Gastrocnemius medialis (tissue), 4 donors: ENCODE measurements at regions not wholly inside any gene's neighbourhood (a gene's known extent, or its start where the extent isn't known, plus 50 kb on each side); places are given as distances from the start of the nearest gene placed in this dataset.
A peak's percentile ranks its signal among the peaks of the same experiment; 100 is the strongest.

ENCODE experiments used
- ATAC-seq, 2 donors: fragments of 150-250 bp; one replicate each; pipeline ENCODE4 v1.9.1; 2016
- DNase-seq, 2 donors: peaks; one replicate each; pipeline ENCODE4 v3.0.0-alpha.2; 2019
- H3K27ac ChIP-seq, 4 donors: fragments of 200-600 bp; sonication (generic); 1 replicate in 1 of 4; 2 replicates in 3 of 4; pipeline ENCODE4 v1.5.1; 2016 to 2018; ENCODE audit warnings: mild to moderate bottlenecking in 2 of 4, moderate library complexity in 1 of 4
- H3K27me3 ChIP-seq, 3 donors: fragments of 200-600 bp; sonication (generic) in 2 of 3; 1 replicate in 1 of 3; 2 replicates in 2 of 3; pipeline versions ENCODE4 v1.5.1 to v1.6.0; 2016 to 2019; ENCODE audit warnings: mild to moderate bottlenecking in 1 of 3, moderate library complexity in 1 of 3
- H3K36me3 ChIP-seq, 2 donors: fragments of 200-600 bp; sonication (generic) in 1 of 2; one replicate each; pipeline ENCODE4 v1.5.1; 2017 to 2018
- H3K4me1 ChIP-seq, 2 donors: fragments of 200-600 bp; sonication (generic) in 1 of 2; one replicate each; pipeline ENCODE4 v1.5.1; 2016 to 2017; ENCODE audit warnings: mild to moderate bottlenecking in 2 of 2
- H3K4me3 ChIP-seq, 4 donors: fragments of 200-600 bp; sonication (generic) in 3 of 4; 1 replicate in 1 of 4; 2 replicates in 3 of 4; pipeline ENCODE4 v1.5.1; 2016 to 2019; ENCODE audit warnings: mild to moderate bottlenecking in 2 of 4
- H3K9me3 ChIP-seq, 3 donors: fragments of 200-600 bp; sonication (generic) in 2 of 3; 1 replicate in 1 of 3; 2 replicates in 2 of 3; pipeline ENCODE4 v1.5.1; 2016 to 2019
- CTCF ChIP-seq, 5 experiments: fragments of 450-650 bp in 3 of 5; fragments of 200-600 bp in 2 of 5; sonication (generic) in 2 of 5; IDR thresholded peaks in 4 of 5; conservative IDR thresholded peaks in 1 of 5; 1 replicate in 4 of 5; 2 replicates in 1 of 5; pipeline ENCODE4 v1.5.1; 2016 to 2019; ENCODE audit warnings: antibody characterized with exemption in 5 of 5, mild to moderate bottlenecking in 3 of 5, moderate library complexity in 3 of 5
- POLR2A ChIP-seq, 2 donors: fragments of 450-650 bp; IDR thresholded peaks; one replicate each; pipeline ENCODE4 v1.6.1; 2017; ENCODE audit warnings: antibody characterized with exemption in 2 of 2, mild to moderate bottlenecking in 2 of 2, moderate library complexity in 2 of 2
- in situ Hi-C, 4 donors: fragments of 200-750 bp; cut with MboI; loops; one replicate each; pipeline versions ENCODE4 v1.15.0 to v1.8.0; 2017; ENCODE audit warnings: low sequenced_read_pairs in 4 of 4
- intact Hi-C: fragments of 100-400 bp; cut with DNase I; formaldehyde crosslinking; loops from one replicate; pipeline ENCODE4 v1.15.1; 2023; ENCODE audit warnings: low total_unique reads

GRCh38 chr6:156645097-156645496, 132.1 kb upstream of the ARID1B start:
- H3K4me3 ChIP-seq: no peak overlapping the region
- no peaks in the 10 kb centered on the region for H3K36me3 ChIP-seq
- H3K9me3 ChIP-seq: no peaks in the 10 kb centered on the region
- intact Hi-C loops (no loop called here), in situ Hi-C loops (no loop called here)
- DNase-seq (no peak), ATAC-seq (no peak)
- TF ChIP-seq POLR2A (IDR thresholded peaks at IDR 0.05) (no peak), CTCF (IDR thresholded peaks at IDR 0.05 in 4 of 5, conservative IDR thresholded peaks at IDR 0.05 in 1 of 5) (no peak)
- peaks cover 0 to 6% of the 10 kb centered on the region in 2 donors for H3K4me1 ChIP-seq
- H3K27me3 ChIP-seq: no peaks in the 10 kb centered on the region
- no peak overlapping the region for H3K27ac ChIP-seq

- DNase-seq (no peak), ATAC-seq (no peak)
- Histone ChIP-seq H3K4me3 (no peak overlapping the region), H3K27me3 (no peaks in the 10 kb centered on the region), H3K36me3 (no peaks in the 10 kb centered on the region), H3K27ac (no peak overlapping the region), H3K9me3 (no peaks in the 10 kb centered on the region), H3K4me1 (peaks cover 0 to 6% of the 10 kb centered on the region in 2 donors)
- in situ Hi-C loops: no loop called here
- no peak for TF ChIP-seq POLR2A (IDR thresholded peaks at IDR 0.05)
- TF ChIP-seq CTCF (IDR thresholded peaks at IDR 0.05 in 4 of 5, conservative IDR thresholded peaks at IDR 0.05 in 1 of 5): no peak
- intact Hi-C loops: no loop called here
These were observed 138.0 kb upstream of the ARID1B start for GRCh38 chr6:156639009-156639721.

GRCh38 chr6:156638581-156638980, 138.6 kb upstream of the ARID1B start:
- no peak for ATAC-seq
- H3K27me3 ChIP-seq: no peaks in the 10 kb centered on the region
- no peaks in the 10 kb centered on the region for H3K9me3 ChIP-seq
- peaks cover 0 to 9% of the 10 kb centered on the region in 2 donors for H3K4me1 ChIP-seq
- H3K4me3 ChIP-seq: no peak overlapping the region
- no peak for TF ChIP-seq POLR2A (IDR thresholded peaks at IDR 0.05)
- TF ChIP-seq CTCF (IDR thresholded peaks at IDR 0.05 in 4 of 5, conservative IDR thresholded peaks at IDR 0.05 in 1 of 5): no peak
- no peak for DNase-seq
- no peaks in the 10 kb centered on the region for H3K36me3 ChIP-seq
- intact Hi-C loops (no loop called here), in situ Hi-C loops (no loop called here)
- H3K27ac ChIP-seq: no peak overlapping the region

- intact Hi-C loops: no loop called here
- H3K4me1 ChIP-seq: peaks cover 0 to 9% of the 10 kb centered on the region in 2 donors
- peak overlapping the region; percentile 13 to 52 (median 30) for H3K4me3 ChIP-seq
- H3K9me3 ChIP-seq: no peaks in the 10 kb centered on the region
- ATAC-seq (no peak), DNase-seq (no peak)
- H3K27ac ChIP-seq: no peak overlapping the region
- TF ChIP-seq POLR2A (IDR thresholded peaks at IDR 0.05) (no peak), CTCF (IDR thresholded peaks at IDR 0.05 in 4 of 5, conservative IDR thresholded peaks at IDR 0.05 in 1 of 5) (no peak)
- no peaks in the 10 kb centered on the region for H3K36me3 ChIP-seq
- no peaks in the 10 kb centered on the region for H3K27me3 ChIP-seq
- in situ Hi-C loops: no loop called here
These were observed 142.2 kb upstream of the ARID1B start for GRCh38 chr6:156634951-156635371.

GRCh38 chr6:156634048-156634447, 143.1 kb upstream of the ARID1B start:
- Histone ChIP-seq H3K27ac (no peak overlapping the region), H3K9me3 (no peaks in the 10 kb centered on the region), H3K4me1 (peaks cover 0 to 9% of the 10 kb centered on the region in 2 donors), H3K27me3 (no peaks in the 10 kb centered on the region), H3K36me3 (no peaks in the 10 kb centered on the region), H3K4me3 (no peak overlapping the region)
- ATAC-seq (no peak), DNase-seq (no peak)
- TF ChIP-seq POLR2A (IDR thresholded peaks at IDR 0.05): no peak
- TF ChIP-seq CTCF (IDR thresholded peaks at IDR 0.05 in 4 of 5, conservative IDR thresholded peaks at IDR 0.05 in 1 of 5): no peak
- in situ Hi-C loops: no loop called here
- intact Hi-C loops: no loop called here
